ENCODE measurements at regions not wholly inside any gene's neighbourhood (a gene's known extent, or its start where the extent isn't known, plus 50 kb on each side); places are given as distances from the start of the nearest gene placed in this dataset.

DNA sequence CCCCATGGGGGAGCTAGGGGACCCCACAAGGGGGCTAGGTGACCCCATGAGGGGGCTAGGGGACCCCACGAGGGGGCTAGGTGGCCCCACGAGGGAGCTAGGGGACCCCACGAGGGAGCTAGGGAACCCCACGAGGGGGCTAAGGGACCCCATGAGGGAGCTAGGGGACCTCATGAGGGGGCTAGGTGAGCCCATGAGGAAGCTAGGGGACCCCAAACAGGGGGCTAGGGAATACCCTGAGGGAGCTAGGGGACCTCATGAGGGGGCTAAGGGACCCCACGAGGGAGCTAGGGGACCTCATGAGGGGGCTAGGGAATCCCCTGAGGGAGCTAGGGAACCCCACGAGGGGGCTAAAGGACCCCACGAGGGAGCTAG lies 50.5 kb upstream of the DMRTB1 start:
- H3K9me3 ChIP-seq (ENCODE audit: control insufficient read depth in 4 of 4, insufficient read depth in 3 of 4, low read length in 3 of 4), result no peaks in the 10 kb centered on the region
- DNase-seq (no peak), ATAC-seq (ENCODE audit: insufficient read depth, low FRiP score) (no peak)
- TF ChIP-seq, protein P1, sequence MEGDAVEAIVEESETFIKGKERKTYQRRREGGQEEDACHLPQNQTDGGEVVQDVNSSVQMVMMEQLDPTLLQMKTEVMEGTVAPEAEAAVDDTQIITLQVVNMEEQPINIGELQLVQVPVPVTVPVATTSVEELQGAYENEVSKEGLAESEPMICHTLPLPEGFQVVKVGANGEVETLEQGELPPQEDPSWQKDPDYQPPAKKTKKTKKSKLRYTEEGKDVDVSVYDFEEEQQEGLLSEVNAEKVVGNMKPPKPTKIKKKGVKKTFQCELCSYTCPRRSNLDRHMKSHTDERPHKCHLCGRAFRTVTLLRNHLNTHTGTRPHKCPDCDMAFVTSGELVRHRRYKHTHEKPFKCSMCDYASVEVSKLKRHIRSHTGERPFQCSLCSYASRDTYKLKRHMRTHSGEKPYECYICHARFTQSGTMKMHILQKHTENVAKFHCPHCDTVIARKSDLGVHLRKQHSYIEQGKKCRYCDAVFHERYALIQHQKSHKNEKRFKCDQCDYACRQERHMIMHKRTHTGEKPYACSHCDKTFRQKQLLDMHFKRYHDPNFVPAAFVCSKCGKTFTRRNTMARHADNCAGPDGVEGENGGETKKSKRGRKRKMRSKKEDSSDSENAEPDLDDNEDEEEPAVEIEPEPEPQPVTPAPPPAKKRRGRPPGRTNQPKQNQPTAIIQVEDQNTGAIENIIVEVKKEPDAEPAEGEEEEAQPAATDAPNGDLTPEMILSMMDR (IDR thresholded peaks at IDR 0.05; ENCODE audit: control extremely low read depth, extremely low read depth), result no peak
- H3K4me1 ChIP-seq (ENCODE audit: control insufficient read depth in 5 of 5, insufficient read depth in 5 of 5, low read length in 5 of 5), result peaks cover 0 to 5% (median 0%) of the 10 kb centered on the region in 5 donors
- no peak overlapping the region for H3K4me3 ChIP-seq
- no peak overlapping the region for H3K27ac ChIP-seq (ENCODE audit: low read depth in 1 of 2, low read length in 1 of 2)
- no peaks in the 10 kb centered on the region for H3K36me3 ChIP-seq (ENCODE audit: control insufficient read depth in 4 of 4, insufficient read depth in 4 of 4, low read length in 4 of 4)
- 81 to 95% methylated on average over 7 of the region's 7 CpGs for WGBS, 2 donors
- H3K9ac ChIP-seq (ENCODE audit: insufficient read depth in 1 of 2, low read length in 2 of 2), result no peak overlapping the region
- peaks cover 0 to 3% (median 0%) of the 10 kb centered on the region in 3 donors for H3K27me3 ChIP-seq (ENCODE audit: control insufficient read depth in 3 of 3, insufficient read depth in 3 of 3, low read length in 2 of 3)

DNA sequence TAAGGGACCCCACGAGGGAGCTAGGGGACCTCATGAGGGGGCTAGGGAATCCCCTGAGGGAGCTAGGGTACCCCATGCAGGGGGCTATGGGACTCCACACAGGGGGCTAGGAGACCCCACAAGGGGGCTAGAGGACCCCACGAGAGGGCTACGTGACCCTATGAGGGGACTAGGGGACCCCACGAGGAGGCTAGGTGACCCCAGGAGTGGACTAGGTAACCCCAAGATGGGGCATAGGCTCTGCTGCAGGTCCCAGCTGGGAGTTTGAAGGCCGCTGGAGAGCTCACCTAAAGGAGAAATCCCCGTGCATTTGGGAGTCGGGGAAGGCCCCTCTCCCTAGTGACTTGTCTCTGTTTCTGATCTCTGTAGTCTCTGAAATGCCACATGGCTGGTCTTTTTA lies 50.0 kb upstream of the DMRTB1 start:
- no peaks in the 10 kb centered on the region for H3K9me3 ChIP-seq (ENCODE audit: control insufficient read depth in 4 of 4, insufficient read depth in 3 of 4, low read length in 3 of 4)
- H3K27ac ChIP-seq (ENCODE audit: low read depth in 1 of 2, low read length in 1 of 2), result no peak overlapping the region
- H3K9ac ChIP-seq (ENCODE audit: insufficient read depth in 1 of 2, low read length in 2 of 2), result no peak overlapping the region
- TF ChIP-seq, protein P1 (IDR thresholded peaks at IDR 0.05; ENCODE audit: control extremely low read depth, extremely low read depth), result no peak
- no peaks in the 10 kb centered on the region for H3K36me3 ChIP-seq (ENCODE audit: control insufficient read depth in 4 of 4, insufficient read depth in 4 of 4, low read length in 4 of 4)
- 87 to 90% methylated on average over 7 of the region's 7 CpGs for WGBS, 2 donors
- no peak for ATAC-seq (ENCODE audit: insufficient read depth, low FRiP score)
- peaks cover 0 to 3% (median 0%) of the 10 kb centered on the region in 3 donors for H3K27me3 ChIP-seq (ENCODE audit: control insufficient read depth in 3 of 3, insufficient read depth in 3 of 3, low read length in 2 of 3)
- DNase-seq, result no peak
- peaks cover 0 to 5% (median 0%) of the 10 kb centered on the region in 5 donors for H3K4me1 ChIP-seq (ENCODE audit: control insufficient read depth in 5 of 5, insufficient read depth in 5 of 5, low read length in 5 of 5)
- H3K4me3 ChIP-seq, result no peak overlapping the region

Measured in lung (tissue), 11 donors.